ENCODE measurements at regions not wholly inside any gene's neighbourhood (a gene's known extent, or its start where the extent isn't known, plus 50 kb on each side); places are given as distances from the start of the nearest gene placed in this dataset.

GRCh38 chr10:44067432-44067831 is 317.5 kb downstream of the CXCL12 start:
- DNase-seq (ENCODE audit: low read depth, low spot score), result no peak
- CTCF ChIA-PET, result interaction anchor here (1.7 kb wide), 1 partner anchor 244 kb away, joined by 4 read pairs; no protein-coding TSS in a partner anchor
- H3K27ac ChIP-seq (ENCODE audit: low read depth, low read length), result no peak overlapping the region
- H3K4me3 ChIP-seq (ENCODE audit: low read depth, low read length), result no peak overlapping the region
- POLR2A ChIA-PET, result no interaction called here
- no peaks in the 10 kb centered on the region for H3K9me3 ChIP-seq (ENCODE audit: control insufficient read depth, insufficient read depth, low read length)
- TF ChIP-seq CTCF (IDR thresholded peaks at IDR 0.05; ENCODE audit: low read depth, low read length), result no peak
- H3K27me3 ChIP-seq (ENCODE audit: control insufficient read depth, insufficient read depth, low read length), result no peaks in the 10 kb centered on the region

DNA sequence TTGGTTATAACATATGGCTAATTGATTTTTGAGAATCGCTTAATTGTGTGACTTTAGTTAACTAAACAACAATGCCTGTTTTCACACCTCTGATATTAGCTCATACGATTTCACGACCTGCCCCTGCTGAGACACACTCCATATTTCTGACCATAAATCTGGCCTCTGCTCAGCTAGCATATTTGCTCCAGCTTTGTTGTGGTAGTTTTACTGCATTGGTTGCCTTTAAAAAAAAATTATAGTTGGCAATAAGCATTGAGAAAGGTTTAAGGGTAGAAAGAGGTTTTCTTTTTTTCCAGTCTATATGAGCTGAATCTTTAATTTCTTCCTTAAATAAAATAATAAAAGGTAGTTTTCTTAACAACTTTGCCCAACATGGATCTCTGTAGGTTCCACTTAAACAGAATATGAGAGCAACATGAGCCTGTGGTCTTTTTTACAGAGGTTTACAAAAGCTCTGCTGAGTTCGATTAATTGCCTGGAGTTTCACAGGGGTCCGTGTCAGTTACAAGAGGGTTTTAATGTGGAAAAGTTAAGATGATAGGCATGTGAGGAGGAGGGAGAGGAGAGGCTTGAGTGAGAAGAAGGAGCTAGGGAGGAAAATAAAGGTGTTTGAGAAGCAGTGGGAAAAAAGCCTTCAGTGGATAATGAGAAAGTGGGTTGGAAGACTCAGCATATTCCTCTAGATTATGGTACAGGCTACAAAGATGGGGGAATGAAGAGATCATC is 318.2 kb downstream of the CXCL12 start:
- no peak overlapping the region for H3K4me3 ChIP-seq (ENCODE audit: low read depth, low read length)
- DNase-seq (ENCODE audit: low read depth, low spot score), result no peak
- TF ChIP-seq CTCF (IDR thresholded peaks at IDR 0.05; ENCODE audit: low read depth, low read length), result no peak
- no peaks in the 10 kb centered on the region; the same call in 1 of the 2 replicates for H3K9me3 ChIP-seq (ENCODE audit: control insufficient read depth, insufficient read depth, low read length)
- ChIA-PET CTCF (interaction anchor here (0.6 to 1.8 kb wide), 3 partner anchors 245 to 909 kb away, joined by 4 to 6 read pairs (median 4); no protein-coding TSS in a partner anchor), POLR2A (no interaction called here)
- H3K27ac ChIP-seq (ENCODE audit: low read depth, low read length), result no peak overlapping the region
- no peaks in the 10 kb centered on the region for H3K27me3 ChIP-seq (ENCODE audit: control insufficient read depth, insufficient read depth, low read length)

- no peak for TF ChIP-seq CTCF (IDR thresholded peaks at IDR 0.05; ENCODE audit: low read depth, low read length)
- CTCF ChIA-PET, result interaction anchor here (0.6 to 1.8 kb wide), 3 partner anchors 245 to 910 kb away, joined by 4 to 6 read pairs (median 4); no protein-coding TSS in a partner anchor
- Histone ChIP-seq H3K27ac (ENCODE audit: low read depth, low read length) (no peak overlapping the region), H3K9me3 (ENCODE audit: control insufficient read depth, insufficient read depth, low read length) (no peaks in the 10 kb centered on the region; the same call in 1 of the 2 replicates), H3K4me3 (ENCODE audit: low read depth, low read length) (no peak overlapping the region), H3K27me3 (ENCODE audit: control insufficient read depth, insufficient read depth, low read length) (peaks cover 1% of the 10 kb centered on the region)
- POLR2A ChIA-PET, result no interaction called here
- DNase-seq (ENCODE audit: low read depth, low spot score), result no peak
Observed at GRCh38 chr10:44065788-44066526, 318.9 kb downstream of the CXCL12 start.

DNA sequence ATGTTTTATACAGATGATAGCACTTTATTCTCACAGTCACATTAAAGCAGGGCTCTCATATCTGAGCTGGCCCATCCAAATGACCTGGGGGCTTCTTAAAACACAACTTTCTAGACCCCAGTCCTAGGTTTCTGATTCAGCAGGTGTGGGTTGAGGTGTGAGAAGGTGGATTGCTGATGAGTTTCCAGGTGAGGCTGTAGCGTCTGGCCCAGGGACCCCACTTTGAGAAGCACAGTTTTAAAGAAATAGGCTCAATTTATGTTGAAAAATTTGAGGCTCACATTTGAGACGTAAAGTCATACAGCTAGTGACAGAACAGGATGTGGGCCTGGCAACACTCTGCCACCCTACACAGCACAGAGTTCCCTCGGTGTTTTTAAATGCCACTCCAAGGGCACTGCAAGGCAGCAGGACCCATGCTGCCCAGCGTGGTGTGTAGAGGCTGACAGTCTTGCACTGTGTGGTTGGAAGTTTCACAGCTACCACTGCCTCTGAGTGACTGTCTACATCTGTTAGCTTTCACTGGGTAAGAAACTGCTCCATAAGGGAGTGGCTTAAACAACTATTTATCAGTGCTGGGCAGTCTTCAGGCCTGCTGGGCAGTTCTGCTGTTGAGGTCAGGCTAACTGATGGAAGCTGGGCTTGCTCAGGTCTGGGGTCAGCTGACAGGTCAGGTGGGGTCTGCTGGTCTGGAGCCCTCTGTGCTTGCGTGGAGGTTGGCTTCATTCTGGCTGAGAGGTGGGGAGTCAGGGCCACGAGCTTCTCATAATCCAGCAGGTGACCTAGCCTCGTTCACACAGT is 319.7 kb downstream of the CXCL12 start:
- ChIA-PET CTCF (interaction anchor here (1.8 kb wide), 1 partner anchor 376 kb away, joined by 6 read pairs; no protein-coding TSS in a partner anchor), POLR2A (no interaction called here)
- Histone ChIP-seq H3K27ac (ENCODE audit: low read depth, low read length) (no peak overlapping the region), H3K27me3 (ENCODE audit: control insufficient read depth, insufficient read depth, low read length) (peaks cover 5% of the 10 kb centered on the region), H3K4me3 (ENCODE audit: low read depth, low read length) (no peak overlapping the region), H3K9me3 (ENCODE audit: control insufficient read depth, insufficient read depth, low read length) (no peaks in the 10 kb centered on the region; the same call in 1 of the 2 replicates)
- TF ChIP-seq CTCF (IDR thresholded peaks at IDR 0.05; ENCODE audit: low read depth, low read length), result no peak
- no peak for DNase-seq (ENCODE audit: low read depth, low spot score)
